GM13976 (cell line): ENCODE measurements at regions not wholly inside any gene's neighbourhood (a gene's known extent, or its start where the extent isn't known, plus 50 kb on each side); places are given as distances from the start of the nearest gene placed in this dataset.

Experiments
- DNase-seq: peaks from one replicate; pipeline ENCODE4 v3.0.0; 2012; ENCODE audit warnings: low spot score
- in situ Hi-C: fragments of 300-500 bp; cut with MboI; formaldehyde crosslinking; loops from one replicate; pipeline ENCODE4 v1.12.0; 2022; ENCODE audit warnings: low sequenced_read_pairs, mixed read lengths, inconsistent platforms; ENCODE audit not compliant: unreplicated experiment
- TF ChIP-seq, protein P1 (sequence below): IDR thresholded peaks from 2 replicates; pipeline ENCODE4 v1.5.1; 2012; ENCODE audit warnings: borderline replicate concordance, mild to moderate bottlenecking; ENCODE audit not compliant: insufficient read depth; ENCODE audit errors: extremely low read depth, missing control alignments, control extremely low read depth

DNA sequence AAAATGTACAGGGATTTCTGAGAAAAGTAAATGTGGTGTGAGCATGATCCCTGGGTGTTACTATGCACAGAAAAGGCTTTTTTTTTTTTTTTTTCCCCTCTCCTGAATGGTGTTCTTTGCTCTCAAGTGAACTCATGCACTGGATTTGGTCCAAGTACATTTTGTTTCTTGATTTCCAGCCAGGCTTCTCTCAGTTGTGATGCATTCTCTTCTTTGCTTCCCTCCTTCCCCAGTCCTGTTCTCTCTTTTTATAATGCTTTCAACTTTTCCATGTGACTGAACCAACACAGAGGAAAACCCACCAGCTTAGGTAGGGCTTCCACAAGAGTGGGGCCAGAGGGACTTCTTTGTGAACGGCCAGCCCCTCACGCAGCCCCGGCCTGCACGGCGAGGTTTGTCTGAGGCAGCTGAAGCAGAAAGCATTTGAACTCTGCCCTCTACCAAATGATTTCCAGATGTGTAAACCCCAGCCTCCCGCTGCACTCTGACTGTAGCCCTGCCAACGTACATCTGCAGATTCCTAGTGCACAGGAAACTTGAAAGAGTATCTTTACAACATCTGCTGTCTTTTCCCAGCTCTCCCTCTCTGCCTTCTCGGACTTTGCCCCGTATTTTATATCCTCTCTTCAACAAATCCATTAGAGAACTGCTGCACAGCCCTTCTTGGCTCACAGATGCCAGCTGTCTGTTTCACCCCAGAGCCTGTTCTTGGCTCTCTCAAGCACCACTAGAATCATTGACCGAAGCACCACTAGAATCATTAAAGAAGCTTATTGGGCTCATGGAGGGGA, 71.8 kb upstream of the CD180 start:
- DNase-seq: no peak
- TF ChIP-seq, protein P1, sequence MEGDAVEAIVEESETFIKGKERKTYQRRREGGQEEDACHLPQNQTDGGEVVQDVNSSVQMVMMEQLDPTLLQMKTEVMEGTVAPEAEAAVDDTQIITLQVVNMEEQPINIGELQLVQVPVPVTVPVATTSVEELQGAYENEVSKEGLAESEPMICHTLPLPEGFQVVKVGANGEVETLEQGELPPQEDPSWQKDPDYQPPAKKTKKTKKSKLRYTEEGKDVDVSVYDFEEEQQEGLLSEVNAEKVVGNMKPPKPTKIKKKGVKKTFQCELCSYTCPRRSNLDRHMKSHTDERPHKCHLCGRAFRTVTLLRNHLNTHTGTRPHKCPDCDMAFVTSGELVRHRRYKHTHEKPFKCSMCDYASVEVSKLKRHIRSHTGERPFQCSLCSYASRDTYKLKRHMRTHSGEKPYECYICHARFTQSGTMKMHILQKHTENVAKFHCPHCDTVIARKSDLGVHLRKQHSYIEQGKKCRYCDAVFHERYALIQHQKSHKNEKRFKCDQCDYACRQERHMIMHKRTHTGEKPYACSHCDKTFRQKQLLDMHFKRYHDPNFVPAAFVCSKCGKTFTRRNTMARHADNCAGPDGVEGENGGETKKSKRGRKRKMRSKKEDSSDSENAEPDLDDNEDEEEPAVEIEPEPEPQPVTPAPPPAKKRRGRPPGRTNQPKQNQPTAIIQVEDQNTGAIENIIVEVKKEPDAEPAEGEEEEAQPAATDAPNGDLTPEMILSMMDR: no peak
- in situ Hi-C loops: no loop called here

DNA sequence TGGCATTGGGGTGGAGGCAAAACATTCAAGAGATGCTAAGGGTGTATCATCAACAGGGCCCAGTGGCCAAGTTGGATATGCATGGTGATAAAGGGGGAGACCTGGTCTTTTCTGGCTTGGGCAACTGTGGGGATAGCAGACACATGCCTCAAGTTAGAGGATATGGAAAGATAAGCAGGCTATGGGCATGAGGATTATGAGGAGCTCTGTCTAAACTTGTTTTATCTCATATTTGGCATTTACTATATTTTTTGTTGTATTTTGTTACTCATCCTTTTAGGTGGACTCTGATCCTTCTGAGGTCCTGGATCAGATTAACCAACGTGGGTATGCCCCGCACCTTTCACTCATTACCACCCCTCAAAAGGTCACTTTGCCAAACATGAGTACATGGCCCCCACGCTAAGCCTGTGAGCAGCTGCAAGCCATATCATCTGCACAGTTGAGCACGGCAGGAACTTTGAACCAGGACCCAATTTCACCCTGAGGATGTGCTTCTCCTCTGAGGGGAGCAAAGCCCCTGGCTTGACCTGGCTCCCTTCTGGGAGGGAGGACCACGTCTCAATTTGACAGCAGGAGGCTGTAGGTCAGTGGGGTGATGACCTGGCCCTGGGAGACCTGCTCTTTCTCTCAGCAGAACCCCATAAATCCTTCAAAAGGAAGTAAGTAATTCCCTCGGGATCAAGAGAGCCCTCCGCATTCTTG, 71.1 kb upstream of the CD180 start:
- in situ Hi-C loops: no loop called here
- TF ChIP-seq, protein P1: no peak
- DNase-seq: no peak

DNA sequence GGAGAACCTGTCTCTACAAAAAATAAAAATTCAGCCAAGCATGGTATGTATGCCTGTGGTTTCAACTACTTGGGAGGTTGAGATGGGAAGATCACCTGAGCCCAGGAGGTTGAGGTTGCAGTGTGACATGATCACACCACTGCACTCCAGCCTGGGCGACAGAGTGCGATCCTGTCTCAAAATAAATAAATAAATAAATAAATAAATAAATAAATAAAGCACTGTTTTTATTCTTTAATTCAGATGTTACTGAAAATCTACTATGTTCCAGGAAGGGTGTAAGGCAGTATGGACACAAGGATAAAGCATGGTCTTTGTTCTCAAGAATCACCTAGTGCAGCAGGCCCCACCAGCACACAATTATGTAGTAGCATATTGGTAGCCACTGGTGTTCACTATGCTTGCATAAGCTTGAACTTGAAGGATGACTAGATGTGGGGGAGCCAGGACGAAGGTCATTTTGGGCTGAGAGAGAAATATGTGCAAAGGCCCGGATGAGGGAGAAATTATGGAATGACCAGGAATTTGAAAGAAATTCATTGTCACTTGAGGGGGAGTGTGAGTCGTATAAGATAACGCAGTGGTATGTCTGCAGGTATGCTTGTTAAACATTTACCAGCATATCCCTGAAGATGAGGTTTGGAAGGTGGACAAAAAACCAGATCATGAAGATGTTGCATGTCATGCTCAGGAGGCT, 70.2 kb upstream of the CD180 start:
- no peak for DNase-seq
- in situ Hi-C loops: no loop called here
- TF ChIP-seq, protein P1: no peak

DNA sequence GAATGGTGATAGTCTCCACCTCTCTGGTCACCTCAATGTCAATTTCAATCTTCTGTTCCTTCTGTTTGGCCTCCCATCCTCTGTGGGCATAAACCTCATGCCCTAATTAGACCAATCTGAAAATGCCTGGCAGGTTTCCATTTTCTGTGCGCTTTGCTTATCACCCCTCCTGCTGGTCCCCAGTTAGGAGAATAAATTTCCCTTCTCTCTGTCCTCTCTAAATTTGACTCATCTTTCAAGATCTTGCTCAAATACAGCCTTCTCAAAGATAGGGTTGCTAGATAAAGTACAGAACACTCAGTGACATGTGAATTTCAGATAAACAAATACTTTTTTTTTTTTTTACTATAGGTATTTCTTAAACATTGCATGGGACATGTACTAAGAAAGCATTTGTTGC, 69.4 kb upstream of the CD180 start:
- in situ Hi-C loops: no loop called here
- TF ChIP-seq, protein P1: no peak
- DNase-seq: no peak

DNA sequence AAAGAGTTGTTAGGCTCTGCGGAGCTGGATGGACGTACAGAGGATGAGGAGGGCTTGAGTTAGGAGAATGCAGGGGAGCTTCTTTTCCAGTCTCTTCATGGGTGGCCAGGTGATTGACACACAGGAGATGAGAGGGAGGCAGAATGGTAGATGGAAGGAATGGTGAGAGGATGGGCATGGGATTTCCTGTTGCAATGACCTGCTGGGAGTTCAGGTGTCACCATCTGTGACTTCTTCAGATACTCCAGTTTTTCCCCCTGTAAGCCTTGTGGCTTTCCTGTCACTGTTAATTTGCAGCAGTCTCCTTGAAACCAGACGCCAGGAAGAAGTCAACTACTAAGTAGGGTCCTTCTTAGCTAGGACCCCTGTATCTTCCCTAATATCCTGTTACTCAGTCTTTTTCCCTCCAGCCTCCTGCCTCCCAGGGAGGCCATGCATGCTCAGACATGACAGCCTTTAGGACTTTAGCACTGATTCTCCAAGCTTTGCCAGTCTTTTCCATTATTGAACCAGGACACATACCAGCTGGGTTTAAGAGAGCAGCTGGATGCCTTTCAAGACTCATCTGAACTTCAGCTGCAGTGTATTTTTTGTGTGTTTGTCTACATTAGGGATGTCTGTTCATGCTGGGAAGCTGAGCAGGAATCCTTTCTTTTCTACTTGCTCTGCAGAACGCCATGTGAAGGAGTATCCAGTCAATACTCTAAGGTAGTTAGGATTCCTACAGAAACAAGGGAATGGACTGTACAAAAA, 67.2 kb upstream of the CD180 start:
- TF ChIP-seq, protein P1: no peak
- DNase-seq: no peak
- in situ Hi-C loops: no loop called here

DNA sequence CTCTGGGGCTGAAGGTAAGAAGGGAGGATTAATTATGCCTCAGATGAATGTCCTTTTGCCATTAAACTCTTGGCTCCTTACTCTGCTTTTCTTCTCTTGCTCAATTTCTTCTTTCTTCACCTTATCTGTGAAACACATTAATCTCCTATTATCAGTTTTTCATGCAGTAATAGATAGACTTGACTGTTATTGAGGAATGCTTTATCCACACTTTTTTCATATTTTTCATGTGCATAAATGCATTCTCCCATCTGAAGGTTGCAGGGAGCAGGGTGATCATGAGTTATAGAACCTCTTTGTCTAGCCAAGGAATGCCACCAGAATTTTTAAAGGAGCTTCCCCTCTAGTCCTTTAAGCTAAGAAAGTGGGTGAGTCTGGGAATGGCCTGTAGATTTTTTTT, 66.4 kb upstream of the CD180 start:
- no peak for DNase-seq
- in situ Hi-C loops: no loop called here
- TF ChIP-seq, protein P1: no peak
